ENCODE measurements at regions not wholly inside any gene's neighbourhood (a gene's known extent, or its start where the extent isn't known, plus 50 kb on each side); places are given as distances from the start of the nearest gene placed in this dataset.

- DNase-seq: no peak
These were observed 129.0 kb upstream of the CAMK1G start for GRCh38 chr1:209454340-209454994.

- DNase-seq: peak; percentile 69
These were observed 128.4 kb upstream of the CAMK1G start for GRCh38 chr1:209455145-209455544.

GRCh38 chr1:209455661-209456358 is 127.7 kb upstream of the CAMK1G start:
- DNase-seq: peak; percentile 74

GRCh38 chr1:209456878-209457277 is 126.6 kb upstream of the CAMK1G start:
- DNase-seq: no peak

GRCh38 chr1:209457401-209458125 is 126.0 kb upstream of the CAMK1G start:
- DNase-seq: no peak

GRCh38 chr1:209458921-209459320 is 124.6 kb upstream of the CAMK1G start:
- peak; percentile 28 for DNase-seq

- no peak for DNase-seq
These were observed 122.3 kb upstream of the CAMK1G start for GRCh38 chr1:209461168-209461567.

GRCh38 chr1:209462433-209462832 is 121.1 kb upstream of the CAMK1G start:
- DNase-seq: no peak

GRCh38 chr1:209463441-209463840 is 120.1 kb upstream of the CAMK1G start:
- DNase-seq: no peak

- DNase-seq: no peak
These were observed 110.5 kb upstream of the CAMK1G start for GRCh38 chr1:209473025-209473424.

GRCh38 chr1:209480345-209480744 is 103.2 kb upstream of the CAMK1G start:
- no peak for DNase-seq

GRCh38 chr1:209483691-209484090 is 99.8 kb upstream of the CAMK1G start:
- no peak for DNase-seq

- DNase-seq: no peak
These were observed 99.1 kb upstream of the CAMK1G start for GRCh38 chr1:209484429-209484828.

GRCh38 chr1:209485167-209485566 is 98.3 kb upstream of the CAMK1G start:
- DNase-seq: peak; percentile 76

GRCh38 chr1:209485751-209486150 is 97.8 kb upstream of the CAMK1G start:
- DNase-seq: no peak

- no peak for DNase-seq
These were observed 96.5 kb upstream of the CAMK1G start for GRCh38 chr1:209486861-209487593.

GRCh38 chr1:209490013-209490412 is 93.5 kb upstream of the CAMK1G start:
- DNase-seq: peak; percentile 18

- no peak for DNase-seq
These were observed 92.5 kb upstream of the CAMK1G start for GRCh38 chr1:209491031-209491430.

GRCh38 chr1:209491496-209491895 is 92.0 kb upstream of the CAMK1G start:
- DNase-seq: no peak

- no peak for DNase-seq
These were observed 91.6 kb upstream of the CAMK1G start for GRCh38 chr1:209491897-209492296.

- DNase-seq: no peak
These were observed 90.0 kb upstream of the CAMK1G start for GRCh38 chr1:209493559-209493958.

GRCh38 chr1:209497729-209498128 is 85.8 kb upstream of the CAMK1G start:
- no peak for DNase-seq

GRCh38 chr1:209500993-209501392 is 82.5 kb upstream of the CAMK1G start:
- DNase-seq: no peak

Measured in NCI-H1105 treated with DMSO at 0.1 percent for 48 hours (cell line).